H1 (cell line): ENCODE measurements at regions not wholly inside any gene's neighbourhood (a gene's known extent, or its start where the extent isn't known, plus 50 kb on each side); places are given as distances from the start of the nearest gene placed in this dataset.

Experiments
- ASH2L ChIP-seq: fragments of 200-600, 300-600 bp; sonication (generic); IDR thresholded peaks from one replicate; pipeline ENCODE4 v1.7.1; 2017; ENCODE audit warnings: low read length
- CHD7 ChIP-seq: fragments of 300-600 bp; sonication (generic); IDR thresholded peaks from 2 replicates; pipeline ENCODE4 v1.7.1; 2012; ENCODE audit warnings: low read length, moderate library complexity, mild to moderate bottlenecking, inconsistent platforms; ENCODE audit not compliant: insufficient replicate concordance
- HDAC6 ChIP-seq: IDR thresholded peaks from one replicate; pipeline ENCODE4 v1.7.1; 2012; ENCODE audit warnings: low read depth, mild to moderate bottlenecking, inconsistent platforms, low read length, moderate library complexity
- JUN ChIP-seq: IDR thresholded peaks from 2 replicates; pipeline ENCODE4 v1.6.1; 2011; ENCODE audit warnings: low read depth, mild to moderate bottlenecking, improper control_type of control experiment, low read length
- JUND ChIP-seq: IDR thresholded peaks from 2 replicates; pipeline ENCODE4 v1.6.1; 2011; ENCODE audit warnings: mild to moderate bottlenecking, improper control_type of control experiment, low read length
- KDM5A ChIP-seq: fragments of 200-600 bp; IDR thresholded peaks from 2 replicates; pipeline ENCODE4 v1.7.1; 2012; ENCODE audit warnings: mild to moderate bottlenecking, low read length, inconsistent platforms, mixed read lengths
- POLR2AphosphoS5 ChIP-seq: IDR thresholded peaks from 2 replicates; pipeline ENCODE4 v1.6.1; 2011; ENCODE audit warnings: low read depth, low read length
- POU5F1 ChIP-seq: IDR thresholded peaks from 2 replicates; pipeline ENCODE4 v1.6.1; 2011; ENCODE audit warnings: low read depth, mild to moderate bottlenecking, low read length, moderate library complexity
- RXRA ChIP-seq: IDR thresholded peaks from 2 replicates; pipeline ENCODE4 v1.6.1; 2011; ENCODE audit warnings: low read depth, mild to moderate bottlenecking, low read length, moderate library complexity; ENCODE audit not compliant: insufficient read depth
- SIN3A ChIP-seq, 2 experiments: IDR thresholded peaks in 1 of 2; conservative IDR thresholded peaks in 1 of 2; 2 replicates each; pipeline ENCODE4 v1.6.1; 2011 to 2012; ENCODE audit warnings: low read length in 2 of 2, improper control_type of control experiment in 1 of 2, low read depth in 1 of 2, mild to moderate bottlenecking in 1 of 2
- TAF1 ChIP-seq: IDR thresholded peaks from 2 replicates; pipeline ENCODE4 v1.6.1; 2011; ENCODE audit warnings: mild to moderate bottlenecking, low read depth, low read length
- ZNF274 ChIP-seq: IDR thresholded peaks from 2 replicates; pipeline ENCODE4 v1.7.0; 2012; ENCODE audit warnings: low read length, borderline replicate concordance; ENCODE audit errors: extremely low read depth

- TF ChIP-seq CHD7 (no peak), POLR2AphosphoS5 (no peak), JUND (no peak), POU5F1 (no peak), HDAC6 (no peak), ZNF274 (no peak), ASH2L (no peak), JUN (no peak), KDM5A (no peak), SIN3A (conservative IDR thresholded peaks at IDR 0.05 in 1 of 2, IDR thresholded peaks at IDR 0.05 in 1 of 2; ENCODE audit: low read depth in 1 of 2, low read length in 2 of 2) (no peak), RXRA (no peak), TAF1 (no peak)
Measured at GRCh38 chr14:98182393-98183055, 1089.5 kb downstream of the BCL11B start (continued).
